BJ (cell line): ENCODE measurements at regions not wholly inside any gene's neighbourhood (a gene's known extent, or its start where the extent isn't known, plus 50 kb on each side); places are given as distances from the start of the nearest gene placed in this dataset.

Source experiments
- CTCF ChIA-PET: fragments of 350-600 bp; formaldehyde crosslinking; extraction: SDS; loops from one replicate; lab custom pipeline; 2021; ENCODE audit warnings: antibody characterized with exemption, inconsistent platforms; lab: Yijun Ruan, JAX
- POLR2A ChIA-PET: fragments of 300-600 bp; sonication (Branson Sonifier 250); formaldehyde crosslinking; extraction: SDS; loops from one replicate; lab custom pipeline; 2021; ENCODE audit warnings: antibody characterized with exemption; lab: Charles Lee
- DNase-seq: peaks from one replicate; pipeline ENCODE4 v3.0.0-alpha.2; 2011; ENCODE audit warnings: low read depth
- H3K27me3 ChIP-seq: 2 replicates; pipeline ENCODE4 v1.6.0; 2011; ENCODE audit warnings: low read length; ENCODE audit not compliant: control insufficient read depth, insufficient read depth
- H3K36me3 ChIP-seq: 2 replicates; pipeline ENCODE4 v1.5.1; 2011; ENCODE audit warnings: low read length; ENCODE audit not compliant: control insufficient read depth, insufficient read depth
- H3K4me3 ChIP-seq: 2 replicates; pipeline ENCODE4 v1.5.1; 2011; ENCODE audit warnings: low read depth, mild to moderate bottlenecking, control low read depth, low read length
- TF ChIP-seq, protein P1 (sequence below): IDR thresholded peaks from 2 replicates; pipeline ENCODE4 v1.5.1; 2011; ENCODE audit warnings: low read depth, mild to moderate bottlenecking, control low read depth, inconsistent platforms, low read length, moderate library complexity; ENCODE audit not compliant: insufficient read depth

DNA sequence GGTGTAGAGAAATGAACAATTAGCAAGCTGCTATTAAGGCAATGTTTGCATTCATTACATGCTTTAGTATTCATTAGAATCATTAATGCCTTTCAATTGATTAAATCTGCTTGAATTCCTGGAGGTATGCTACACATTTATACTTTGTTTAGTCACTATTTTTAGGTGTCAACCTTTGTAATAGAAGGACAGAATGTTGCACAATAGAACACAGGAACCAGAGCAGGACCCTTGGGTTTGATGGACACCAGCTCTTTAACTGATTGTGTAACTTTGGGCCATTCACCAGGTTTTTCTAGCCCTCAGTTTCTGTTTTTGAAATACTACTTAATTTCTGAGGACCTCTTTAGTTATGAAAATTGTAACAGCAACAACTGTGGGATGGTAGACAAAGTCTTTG is 317.6 kb upstream of the UMPS start:
- ChIA-PET CTCF (no interaction called here), POLR2A (no interaction called here)
- Histone ChIP-seq H3K36me3 (no peaks in the 10 kb centered on the region; the same call in 1 of the 2 replicates), H3K27me3 (no peaks in the 10 kb centered on the region), H3K4me3 (no peak overlapping the region)
- TF ChIP-seq, protein P1, sequence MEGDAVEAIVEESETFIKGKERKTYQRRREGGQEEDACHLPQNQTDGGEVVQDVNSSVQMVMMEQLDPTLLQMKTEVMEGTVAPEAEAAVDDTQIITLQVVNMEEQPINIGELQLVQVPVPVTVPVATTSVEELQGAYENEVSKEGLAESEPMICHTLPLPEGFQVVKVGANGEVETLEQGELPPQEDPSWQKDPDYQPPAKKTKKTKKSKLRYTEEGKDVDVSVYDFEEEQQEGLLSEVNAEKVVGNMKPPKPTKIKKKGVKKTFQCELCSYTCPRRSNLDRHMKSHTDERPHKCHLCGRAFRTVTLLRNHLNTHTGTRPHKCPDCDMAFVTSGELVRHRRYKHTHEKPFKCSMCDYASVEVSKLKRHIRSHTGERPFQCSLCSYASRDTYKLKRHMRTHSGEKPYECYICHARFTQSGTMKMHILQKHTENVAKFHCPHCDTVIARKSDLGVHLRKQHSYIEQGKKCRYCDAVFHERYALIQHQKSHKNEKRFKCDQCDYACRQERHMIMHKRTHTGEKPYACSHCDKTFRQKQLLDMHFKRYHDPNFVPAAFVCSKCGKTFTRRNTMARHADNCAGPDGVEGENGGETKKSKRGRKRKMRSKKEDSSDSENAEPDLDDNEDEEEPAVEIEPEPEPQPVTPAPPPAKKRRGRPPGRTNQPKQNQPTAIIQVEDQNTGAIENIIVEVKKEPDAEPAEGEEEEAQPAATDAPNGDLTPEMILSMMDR, result no peak
- no peak for DNase-seq

DNA sequence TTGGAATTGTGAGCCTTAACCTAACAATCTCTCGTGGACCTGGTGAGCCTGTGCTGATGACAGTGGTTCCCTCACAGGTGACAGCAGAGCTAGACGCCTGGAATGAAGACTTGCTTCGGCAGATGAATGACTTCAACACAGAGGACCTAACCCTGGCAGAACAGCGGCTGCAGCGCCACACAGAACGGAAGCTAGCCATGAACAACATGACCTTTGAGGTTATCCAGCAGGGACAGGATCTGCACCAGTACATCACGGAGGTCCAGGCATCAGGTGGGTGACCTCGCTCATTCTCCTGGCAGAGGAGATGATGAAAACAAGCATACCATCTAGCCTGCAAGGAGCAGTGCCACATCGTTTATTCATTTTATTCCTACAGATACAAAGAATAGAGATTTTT is 316.9 kb upstream of the UMPS start:
- TF ChIP-seq, protein P1, result no peak
- Histone ChIP-seq H3K36me3 (no peaks in the 10 kb centered on the region; the same call in 1 of the 2 replicates), H3K27me3 (no peaks in the 10 kb centered on the region), H3K4me3 (no peak overlapping the region)
- ChIA-PET POLR2A (no interaction called here), CTCF (no interaction called here)
- no peak for DNase-seq

DNA sequence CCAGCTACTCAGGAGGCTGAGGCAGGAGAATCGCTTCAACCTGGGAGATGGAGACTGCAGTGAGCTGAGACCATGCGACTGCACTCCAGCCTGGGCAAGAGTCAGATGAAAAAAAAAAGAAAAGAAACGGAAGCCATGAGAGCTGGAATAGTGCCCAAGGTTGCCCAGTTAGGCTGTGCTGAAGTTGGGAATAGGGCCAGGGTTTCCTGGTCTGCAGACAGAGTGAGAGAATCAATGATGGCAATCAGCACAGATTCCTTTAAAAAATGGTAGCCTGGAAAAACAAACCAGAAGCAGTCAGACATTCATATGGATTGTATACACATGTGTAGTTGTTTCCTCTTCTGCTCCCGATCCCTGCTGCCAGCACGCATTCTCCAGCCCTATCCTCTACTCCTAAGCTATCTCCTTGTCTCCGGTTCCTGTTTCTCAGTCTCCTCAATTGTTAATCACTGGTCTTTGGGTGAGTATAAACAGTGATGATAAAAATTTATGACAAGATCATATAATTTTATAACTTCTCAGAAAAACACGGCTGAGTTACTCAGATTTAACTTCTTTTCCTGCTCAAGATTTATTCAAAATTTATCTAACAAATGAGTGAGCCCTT is 316.2 kb upstream of the UMPS start:
- ChIA-PET POLR2A (no interaction called here), CTCF (interaction anchor here (1.0 kb wide), 1 partner anchor 10 kb away, joined by 4 read pairs; no protein-coding TSS in a partner anchor)
- Histone ChIP-seq H3K4me3 (no peak overlapping the region), H3K27me3 (no peaks in the 10 kb centered on the region), H3K36me3 (no peaks in the 10 kb centered on the region; the same call in 1 of the 2 replicates)
- no peak for DNase-seq
- TF ChIP-seq, protein P1, result no peak

DNA sequence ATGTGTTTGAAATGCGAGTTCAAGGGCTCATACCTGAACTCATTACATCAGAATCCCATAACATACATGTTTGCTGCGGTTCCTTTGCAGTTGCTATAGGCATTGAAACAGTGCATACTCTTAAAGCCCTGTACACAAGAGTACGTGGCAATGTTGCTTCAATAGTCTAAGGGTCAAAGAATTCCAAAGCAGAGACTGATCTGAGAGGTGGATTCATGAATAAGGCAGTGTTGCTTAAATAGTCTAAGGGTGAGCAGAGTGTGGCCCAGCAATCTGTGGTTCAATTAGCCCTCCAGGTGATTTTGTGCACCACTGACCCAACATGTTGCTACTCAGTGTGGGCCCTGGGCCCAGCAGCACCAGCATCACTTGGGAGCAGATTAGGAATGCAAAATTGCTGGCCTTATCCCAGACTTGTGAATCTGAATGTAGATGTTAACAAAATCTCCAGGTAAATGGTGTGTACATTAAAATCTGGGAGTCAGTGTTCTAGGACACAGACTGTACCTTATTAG is 314.7 kb upstream of the UMPS start:
- TF ChIP-seq, protein P1, result no peak
- DNase-seq, result no peak
- no peaks in the 10 kb centered on the region for H3K27me3 ChIP-seq
- no peak overlapping the region for H3K4me3 ChIP-seq
- POLR2A ChIA-PET, result no interaction called here
- H3K36me3 ChIP-seq, result no peaks in the 10 kb centered on the region; the same call in 1 of the 2 replicates
- CTCF ChIA-PET, result no interaction called here

DNA sequence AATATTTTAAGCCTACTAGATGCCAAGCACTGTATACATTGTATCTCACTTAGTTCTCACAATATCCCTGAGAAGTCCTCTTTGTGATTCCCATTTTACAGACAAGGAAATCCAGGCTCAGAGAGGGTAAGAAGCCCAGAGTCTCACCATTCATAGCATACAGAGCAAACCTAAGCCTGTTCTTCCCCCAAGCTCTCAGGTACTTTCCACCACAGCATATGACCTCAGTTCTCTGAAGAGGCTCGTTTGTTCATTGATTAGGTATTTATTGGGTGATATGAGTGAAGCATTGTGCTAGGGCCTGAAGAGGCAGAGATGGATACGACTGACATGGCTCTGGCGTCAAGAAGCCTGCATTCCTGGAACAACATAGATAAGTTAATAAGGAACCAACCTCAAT is 310.9 kb upstream of the UMPS start:
- ChIA-PET CTCF (no interaction called here), POLR2A (no interaction called here)
- Histone ChIP-seq H3K4me3 (no peak overlapping the region), H3K36me3 (no peaks in the 10 kb centered on the region; the same call in 1 of the 2 replicates), H3K27me3 (no peaks in the 10 kb centered on the region)
- TF ChIP-seq, protein P1, result no peak
- DNase-seq, result no peak
